Thymus (tissue), 11 donors: ENCODE measurements at regions not wholly inside any gene's neighbourhood (a gene's known extent, or its start where the extent isn't known, plus 50 kb on each side); places are given as distances from the start of the nearest gene placed in this dataset.

ENCODE experiments used
- DNase-seq, 9 donors: peaks; one replicate each; pipeline ENCODE4 v3.0.0-alpha.2; 2013; ENCODE audit warnings: low spot score in 9 of 9, low read depth in 6 of 9, missing footprints in 1 of 9
- H3K27ac ChIP-seq, 2 donors: one replicate each; pipeline ENCODE4 v1.5.1; 2013; ENCODE audit warnings: control low read depth in 1 of 2, low read depth in 1 of 2, low read length in 1 of 2, mild to moderate bottlenecking in 1 of 2, moderate library complexity in 1 of 2
- H3K27me3 ChIP-seq, 2 donors: one replicate each; pipeline ENCODE4 v1.5.1; 2013; ENCODE audit warnings: low read length in 1 of 2; ENCODE audit not compliant: control insufficient read depth in 2 of 2, insufficient read depth in 1 of 2
- H3K36me3 ChIP-seq, 2 donors: one replicate each; pipeline ENCODE4 v1.5.1; 2013; ENCODE audit warnings: low read length in 1 of 2, mild to moderate bottlenecking in 1 of 2, moderate library complexity in 1 of 2; ENCODE audit not compliant: control insufficient read depth in 2 of 2, insufficient read depth in 2 of 2
- H3K4me1 ChIP-seq, 2 donors: one replicate each; pipeline ENCODE4 v1.5.1; 2013; ENCODE audit warnings: low read length in 2 of 2; ENCODE audit not compliant: control insufficient read depth in 2 of 2, insufficient read depth in 2 of 2
- H3K4me3 ChIP-seq, 2 donors: one replicate each; pipeline ENCODE4 v1.5.1; 2013; ENCODE audit warnings: low read length in 2 of 2, control low read depth in 1 of 2, mild to moderate bottlenecking in 1 of 2
- H3K9me3 ChIP-seq, 2 donors: one replicate each; pipeline ENCODE4 v1.5.1; 2013; ENCODE audit warnings: low read length in 1 of 2, mild to moderate bottlenecking in 1 of 2; ENCODE audit not compliant: control insufficient read depth in 2 of 2, insufficient read depth in 1 of 2
- WGBS: extraction: QIAGEN DNeasy Blood & Tissue Kit; methylation state at CpG from one replicate; pipeline ENCODE4 v1.1.7; 2013; 5-methylcytosine and 5-hydroxymethylcytosine counted together
- donor health status: healthy.

GRCh38 chr16:7278636-7279035 is 54.0 kb upstream of the RBFOX1 start:
- DNase-seq, result no peak
- Histone ChIP-seq H3K4me3 (no peak overlapping the region), H3K4me1 (no peaks in the 10 kb centered on the region), H3K36me3 (no peaks in the 10 kb centered on the region), H3K9me3 (no peaks in the 10 kb centered on the region), H3K27ac (no peak overlapping the region), H3K27me3 (no peaks in the 10 kb centered on the region)
- 97% methylated on average over 4 of the region's 4 CpGs for WGBS

GRCh38 chr16:7272567-7273158 is 60.0 kb upstream of the RBFOX1 start:
- no peaks in the 10 kb centered on the region for H3K4me1 ChIP-seq
- no peak overlapping the region for H3K4me3 ChIP-seq
- no peaks in the 10 kb centered on the region for H3K27me3 ChIP-seq
- no peak for DNase-seq
- H3K27ac ChIP-seq, result no peak overlapping the region
- WGBS, result 66% methylated on average over 4 of the region's 4 CpGs
- no peaks in the 10 kb centered on the region for H3K36me3 ChIP-seq
- no peaks in the 10 kb centered on the region for H3K9me3 ChIP-seq

- no peaks in the 10 kb centered on the region for H3K9me3 ChIP-seq
- no peak overlapping the region for H3K27ac ChIP-seq
- no peaks in the 10 kb centered on the region for H3K36me3 ChIP-seq
- no peaks in the 10 kb centered on the region for H3K27me3 ChIP-seq
- 89% methylated on average over 5 of the region's 5 CpGs for WGBS
- H3K4me3 ChIP-seq, result no peak overlapping the region
- no peak for DNase-seq
- no peaks in the 10 kb centered on the region for H3K4me1 ChIP-seq
These were observed 61.2 kb upstream of the RBFOX1 start for GRCh38 chr16:7271486-7271885.

- Histone ChIP-seq H3K9me3 (no peaks in the 10 kb centered on the region), H3K4me1 (no peaks in the 10 kb centered on the region), H3K4me3 (no peak overlapping the region), H3K36me3 (no peaks in the 10 kb centered on the region), H3K27me3 (no peaks in the 10 kb centered on the region), H3K27ac (no peak overlapping the region)
- 77% methylated on average over 3 of the region's 3 CpGs for WGBS
- DNase-seq, result no peak
These were observed 61.8 kb upstream of the RBFOX1 start for GRCh38 chr16:7270823-7271222.

- Histone ChIP-seq H3K27me3 (no peaks in the 10 kb centered on the region), H3K27ac (no peak overlapping the region), H3K4me3 (no peak overlapping the region), H3K4me1 (no peaks in the 10 kb centered on the region), H3K9me3 (no peaks in the 10 kb centered on the region), H3K36me3 (no peaks in the 10 kb centered on the region)
- DNase-seq, result no peak
- WGBS, result 51% methylated on average over 4 of the region's 4 CpGs
These were observed 62.6 kb upstream of the RBFOX1 start for GRCh38 chr16:7270006-7270405.

- H3K4me1 ChIP-seq, result no peaks in the 10 kb centered on the region
- no peak overlapping the region for H3K4me3 ChIP-seq
- no peaks in the 10 kb centered on the region for H3K9me3 ChIP-seq
- no peaks in the 10 kb centered on the region for H3K36me3 ChIP-seq
- no peak overlapping the region for H3K27ac ChIP-seq
- peak in 5 of 9 donors; percentile 0 to 13 (median 3) for DNase-seq
- 12% methylated on average over 6 of the region's 6 CpGs for WGBS
- no peaks in the 10 kb centered on the region for H3K27me3 ChIP-seq
These were observed 64.5 kb upstream of the RBFOX1 start for GRCh38 chr16:7268182-7268581.

GRCh38 chr16:7257016-7257415 is 75.6 kb upstream of the RBFOX1 start:
- H3K4me3 ChIP-seq, result no peak overlapping the region
- no peaks in the 10 kb centered on the region for H3K36me3 ChIP-seq
- DNase-seq, result no peak
- H3K4me1 ChIP-seq, result no peaks in the 10 kb centered on the region
- 88% methylated on average over 11 of the region's 11 CpGs for WGBS
- H3K27ac ChIP-seq, result no peak overlapping the region
- H3K27me3 ChIP-seq, result no peaks in the 10 kb centered on the region
- H3K9me3 ChIP-seq, result no peaks in the 10 kb centered on the region

- H3K27ac ChIP-seq, result no peak overlapping the region
- DNase-seq, result peak in 1 of 9 donors; percentile 2
- no peak overlapping the region for H3K4me3 ChIP-seq
- H3K36me3 ChIP-seq, result no peaks in the 10 kb centered on the region
- H3K4me1 ChIP-seq, result no peaks in the 10 kb centered on the region
- 53% methylated on average over 6 of the region's 6 CpGs for WGBS
- H3K27me3 ChIP-seq, result no peaks in the 10 kb centered on the region
- no peaks in the 10 kb centered on the region for H3K9me3 ChIP-seq
These were observed 86.1 kb upstream of the RBFOX1 start for GRCh38 chr16:7246578-7246977.

- Histone ChIP-seq H3K27me3 (no peaks in the 10 kb centered on the region), H3K36me3 (no peaks in the 10 kb centered on the region), H3K27ac (no peak overlapping the region), H3K4me3 (no peak overlapping the region), H3K4me1 (no peaks in the 10 kb centered on the region), H3K9me3 (no peaks in the 10 kb centered on the region)
- DNase-seq, result no peak
- 85% methylated on average over 2 of the region's 2 CpGs for WGBS
These were observed 93.1 kb upstream of the RBFOX1 start for GRCh38 chr16:7239547-7239946.
